H9 (cell line): ENCODE measurements at regions not wholly inside any gene's neighbourhood (a gene's known extent, or its start where the extent isn't known, plus 50 kb on each side); places are given as distances from the start of the nearest gene placed in this dataset.

Experiments used
- DNase-seq: peaks from one replicate; pipeline ENCODE4 v3.0.0-alpha.2; 2017
- H2AFZ ChIP-seq: one replicate; pipeline ENCODE4 v1.6.1; 2013; ENCODE audit warnings: mild to moderate bottlenecking, low read length, control low read depth, moderate library complexity
- H2AK5ac ChIP-seq: 2 replicates; pipeline ENCODE4 v1.6.1; 2013; ENCODE audit warnings: low read length, control low read depth, mixed read lengths; ENCODE audit not compliant: insufficient read length
- H2BK120ac ChIP-seq: one replicate; pipeline ENCODE4 v1.6.1; 2013; ENCODE audit warnings: low read depth, mild to moderate bottlenecking, low read length, control low read depth, inconsistent platforms; ENCODE audit not compliant: poor library complexity, severe bottlenecking
- H2BK12ac ChIP-seq: 2 replicates; pipeline ENCODE4 v1.6.1; 2013; ENCODE audit warnings: low read length, control low read depth, mixed read lengths, low read depth; ENCODE audit not compliant: insufficient read length
- H2BK15ac ChIP-seq: 2 replicates; pipeline ENCODE4 v1.6.1; 2013; ENCODE audit warnings: low read depth, low read length, control low read depth
- H2BK20ac ChIP-seq: one replicate; pipeline ENCODE4 v1.6.1; 2013; ENCODE audit warnings: low read depth, mild to moderate bottlenecking, low read length, control low read depth, inconsistent platforms; ENCODE audit not compliant: poor library complexity, severe bottlenecking
- H2BK5ac ChIP-seq: 2 replicates; pipeline ENCODE4 v1.6.1; 2013; ENCODE audit warnings: low read length, control low read depth, mixed read lengths; ENCODE audit not compliant: insufficient read length
- H3K14ac ChIP-seq: 2 replicates; pipeline ENCODE4 v1.6.1; 2013; ENCODE audit warnings: low read length, control low read depth; ENCODE audit not compliant: insufficient read depth
- H3K18ac ChIP-seq: 2 replicates; pipeline ENCODE4 v1.6.1; 2013; ENCODE audit warnings: low read depth, mild to moderate bottlenecking, mixed read lengths, low read length, control low read depth; ENCODE audit not compliant: insufficient read length
- H3K23ac ChIP-seq: 2 replicates; pipeline ENCODE4 v1.6.1; 2013; ENCODE audit warnings: low read length, control low read depth, mixed read lengths, low read depth; ENCODE audit not compliant: insufficient read length
- H3K23me2 ChIP-seq: 2 replicates; pipeline ENCODE4 v1.6.1; 2013; ENCODE audit warnings: low read depth, mild to moderate bottlenecking, mixed read lengths, low read length, control low read depth; ENCODE audit not compliant: insufficient read length, poor library complexity, severe bottlenecking
- H3K27ac ChIP-seq: 2 replicates; pipeline ENCODE4 v1.5.1; 2013; ENCODE audit warnings: low read length, control low read depth, mixed read lengths, low read depth; ENCODE audit not compliant: insufficient read length
- H3K27me3 ChIP-seq: 2 replicates; pipeline ENCODE4 v1.6.1; 2013; ENCODE audit warnings: low read length, control low read depth, inconsistent platforms; ENCODE audit not compliant: insufficient read depth
- H3K4ac ChIP-seq: 2 replicates; pipeline ENCODE4 v1.6.1; 2013; ENCODE audit warnings: low read depth, mild to moderate bottlenecking, control low read depth, inconsistent platforms, low read length, moderate library complexity
- H3K4me1 ChIP-seq: 2 replicates; pipeline ENCODE4 v1.6.1; 2013; ENCODE audit warnings: low read length, control low read depth, inconsistent platforms; ENCODE audit not compliant: insufficient read depth
- H3K4me2 ChIP-seq: 2 replicates; pipeline ENCODE4 v1.6.1; 2013; ENCODE audit warnings: low read length, control low read depth, mixed read lengths; ENCODE audit not compliant: insufficient read length, insufficient read depth
- H3K56ac ChIP-seq: 2 replicates; pipeline ENCODE4 v1.6.1; 2013; ENCODE audit warnings: low read depth, mild to moderate bottlenecking, mixed read lengths, low read length, control low read depth; ENCODE audit not compliant: insufficient read length
- H3K79me1 ChIP-seq: 2 replicates; pipeline ENCODE4 v1.6.1; 2013; ENCODE audit warnings: low read depth, mild to moderate bottlenecking, moderate library complexity, low read length, control low read depth, inconsistent platforms; ENCODE audit not compliant: insufficient read depth, poor library complexity, severe bottlenecking
- H3K79me2 ChIP-seq: 2 replicates; pipeline ENCODE4 v1.6.1; 2013; ENCODE audit warnings: low read length, control low read depth, inconsistent platforms; ENCODE audit not compliant: insufficient read depth
- H3K9ac ChIP-seq: 2 replicates; pipeline ENCODE4 v1.6.1; 2013; ENCODE audit warnings: low read length, control low read depth, mixed read lengths; ENCODE audit not compliant: insufficient read length; ENCODE audit errors: extremely low read depth
- H3K9me3 ChIP-seq: one replicate; pipeline ENCODE4 v1.6.1; 2013; ENCODE audit warnings: low read depth, low read length, inconsistent platforms; ENCODE audit not compliant: control insufficient read depth
- H3T11ph ChIP-seq: one replicate; pipeline ENCODE4 v1.6.1; 2013; ENCODE audit warnings: mild to moderate bottlenecking, low read length, control low read depth, inconsistent platforms
- H4K20me1 ChIP-seq: one replicate; pipeline ENCODE4 v1.6.1; 2013; ENCODE audit not compliant: control insufficient read depth, insufficient read length, insufficient read depth
- H4K5ac ChIP-seq: 2 replicates; pipeline ENCODE4 v1.6.1; 2013; ENCODE audit warnings: low read depth, mild to moderate bottlenecking, mixed read lengths, low read length, control low read depth; ENCODE audit not compliant: insufficient read length
- H4K8ac ChIP-seq: replicated peaks from 2 replicates; pipeline ENCODE4 v1.6.1; 2013; ENCODE audit warnings: low read length, control low read depth, mixed read lengths, low read depth; ENCODE audit not compliant: insufficient read length
- H4K91ac ChIP-seq: 2 replicates; pipeline ENCODE4 v1.6.1; 2013; ENCODE audit warnings: low read depth, mild to moderate bottlenecking, moderate library complexity, mixed read lengths, low read length, control low read depth; ENCODE audit not compliant: insufficient read length
- H3K27ac Mint-ChIP-seq, 3 experiments: 2 replicates in 2 of 3; 3 replicates in 1 of 3; pipeline ENCODE4 v1.8.0; 2020 to 2021; ENCODE audit warnings: mixed read lengths in 3 of 3, mild to moderate bottlenecking in 1 of 3, moderate library complexity in 1 of 3
- H3K27me3 Mint-ChIP-seq: 2 replicates; pipeline ENCODE4 v1.8.0; 2021; ENCODE audit warnings: low read depth, mild to moderate bottlenecking, moderate library complexity, mixed read lengths
- H3K36me3 Mint-ChIP-seq, 3 experiments: 2 replicates in 2 of 3; 3 replicates in 1 of 3; pipeline ENCODE4 v1.8.0; 2020 to 2021; ENCODE audit warnings: low read depth in 3 of 3, mixed read lengths in 3 of 3; ENCODE audit not compliant: insufficient read depth in 1 of 3
- H3K4me1 Mint-ChIP-seq, 2 experiments: 2 replicates each; pipeline ENCODE4 v1.8.0; 2020; ENCODE audit warnings: mixed read lengths in 2 of 2
- H3K4me3 Mint-ChIP-seq, 2 experiments: 2 replicates in 1 of 2; 3 replicates in 1 of 2; pipeline ENCODE4 v1.8.0; 2020 to 2021; ENCODE audit warnings: mild to moderate bottlenecking in 2 of 2, mixed read lengths in 2 of 2, moderate library complexity in 1 of 2
- H3K9me3 Mint-ChIP-seq, 2 experiments: 2 replicates in 1 of 2; 3 replicates in 1 of 2; pipeline ENCODE4 v1.8.0; 2020; ENCODE audit warnings: mild to moderate bottlenecking in 2 of 2, mixed read lengths in 2 of 2, moderate library complexity in 1 of 2
- WGBS: extraction: QIAGEN DNeasy Blood & Tissue Kit; methylation state at CpG from one replicate; pipeline ENCODE4 v1.1.7; 2013; ENCODE audit warnings: missing lambda C conversion rate, low lambda C conversion rate, mixed read lengths; ENCODE audit not compliant: insufficient read length; ENCODE audit errors: extremely low coverage; 5-methylcytosine and 5-hydroxymethylcytosine counted together
- TF ChIP-seq, protein P1 (sequence below): fragments of 200-600 bp; sonication (generic); conservative IDR thresholded peaks from 3 replicates; pipeline ENCODE4 v1.8.0; 2021; ENCODE audit warnings: antibody characterized with exemption, mild to moderate bottlenecking

DNA sequence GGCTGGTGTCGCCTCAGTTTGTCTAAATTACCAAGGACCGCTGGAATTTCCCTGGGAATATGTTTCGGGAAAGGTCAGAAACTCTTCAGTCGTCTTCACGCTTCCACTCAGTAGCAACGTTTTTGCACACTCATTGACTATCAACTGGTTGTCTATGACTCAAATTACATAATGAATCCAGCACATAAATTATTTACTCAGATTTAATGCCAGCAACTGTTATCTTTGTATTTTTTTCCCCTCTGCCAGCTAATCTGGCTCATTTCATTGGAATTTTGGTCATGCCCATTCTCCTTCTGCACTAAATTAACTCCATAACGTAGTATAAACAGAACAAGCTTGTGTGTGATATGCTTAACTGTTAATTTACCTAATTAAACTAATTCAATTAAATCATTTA, 372.7 kb upstream of the ZFHX3 start:
- H3K4me2 ChIP-seq, result no peak overlapping the region
- H4K91ac ChIP-seq, result no peak overlapping the region
- Mint-ChIP-seq H3K4me3 (no peak overlapping the region), H3K4me1 (peaks cover 0 to 9% of the 10 kb centered on the region in 2 experiments; a peak in 2 of 4 replicates), H3K27ac (no peak overlapping the region), H3K9me3 (no peaks in the 10 kb centered on the region), H3K27me3 (peaks cover 2% of the 10 kb centered on the region), H3K36me3 (no peaks in the 10 kb centered on the region)
- H3K4ac ChIP-seq, result no peak overlapping the region
- no peak overlapping the region for H2BK20ac ChIP-seq
- no peak overlapping the region for H2BK12ac ChIP-seq
- H3K18ac ChIP-seq, result no peak overlapping the region
- no peaks in the 10 kb centered on the region for H3K9me3 ChIP-seq
- H4K20me1 ChIP-seq, result no peaks in the 10 kb centered on the region
- H3K27me3 ChIP-seq, result no peaks in the 10 kb centered on the region
- no peak overlapping the region for H4K5ac ChIP-seq
- H3K79me2 ChIP-seq, result no peaks in the 10 kb centered on the region
- no peaks in the 10 kb centered on the region for H3K4me1 ChIP-seq
- H3K14ac ChIP-seq, result no peak overlapping the region
- no peak overlapping the region for H3K56ac ChIP-seq
- no peak overlapping the region for H2BK5ac ChIP-seq
- no peak overlapping the region for H2AFZ ChIP-seq
- H3T11ph ChIP-seq, result no peak overlapping the region
- H4K8ac ChIP-seq, result no peak overlapping the region
- H3K23me2 ChIP-seq, result no peaks in the 10 kb centered on the region
- no peak for DNase-seq
- H3K9ac ChIP-seq, result no peak overlapping the region
- no peak overlapping the region for H2BK120ac ChIP-seq
- no peak overlapping the region for H3K23ac ChIP-seq
- WGBS, result no CpG with 5 or more reads among the region's 7 CpGs
- H2BK15ac ChIP-seq, result no peak overlapping the region
- H2AK5ac ChIP-seq, result no peak overlapping the region
- H3K79me1 ChIP-seq, result no peaks in the 10 kb centered on the region
- TF ChIP-seq, protein P1, sequence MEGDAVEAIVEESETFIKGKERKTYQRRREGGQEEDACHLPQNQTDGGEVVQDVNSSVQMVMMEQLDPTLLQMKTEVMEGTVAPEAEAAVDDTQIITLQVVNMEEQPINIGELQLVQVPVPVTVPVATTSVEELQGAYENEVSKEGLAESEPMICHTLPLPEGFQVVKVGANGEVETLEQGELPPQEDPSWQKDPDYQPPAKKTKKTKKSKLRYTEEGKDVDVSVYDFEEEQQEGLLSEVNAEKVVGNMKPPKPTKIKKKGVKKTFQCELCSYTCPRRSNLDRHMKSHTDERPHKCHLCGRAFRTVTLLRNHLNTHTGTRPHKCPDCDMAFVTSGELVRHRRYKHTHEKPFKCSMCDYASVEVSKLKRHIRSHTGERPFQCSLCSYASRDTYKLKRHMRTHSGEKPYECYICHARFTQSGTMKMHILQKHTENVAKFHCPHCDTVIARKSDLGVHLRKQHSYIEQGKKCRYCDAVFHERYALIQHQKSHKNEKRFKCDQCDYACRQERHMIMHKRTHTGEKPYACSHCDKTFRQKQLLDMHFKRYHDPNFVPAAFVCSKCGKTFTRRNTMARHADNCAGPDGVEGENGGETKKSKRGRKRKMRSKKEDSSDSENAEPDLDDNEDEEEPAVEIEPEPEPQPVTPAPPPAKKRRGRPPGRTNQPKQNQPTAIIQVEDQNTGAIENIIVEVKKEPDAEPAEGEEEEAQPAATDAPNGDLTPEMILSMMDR, result no peak
- no peak overlapping the region for H3K27ac ChIP-seq
